ENCODE measurements at regions not wholly inside any gene's neighbourhood (a gene's known extent, or its start where the extent isn't known, plus 50 kb on each side); places are given as distances from the start of the nearest gene placed in this dataset.

- TF ChIP-seq GABPA (IDR thresholded peaks at IDR 0.05; ENCODE audit: low read depth, low read length) (no peak), GABPA (CRISPR knock-in tag; IDR thresholded peaks at IDR 0.05; ENCODE audit: low read depth) (no peak), HDAC1 (CRISPR knock-in tag; IDR thresholded peaks at IDR 0.05) (no peak), TP53 (CRISPR knock-in tag; conservative IDR thresholded peaks at IDR 0.05) (no peak), ZNF367 (CRISPR knock-in tag; IDR thresholded peaks at IDR 0.05; ENCODE audit: borderline replicate concordance) (no peak), MTA3 (CRISPR knock-in tag; IDR thresholded peaks at IDR 0.05) (no peak), ZNF12 (CRISPR knock-in tag; IDR thresholded peaks at IDR 0.05) (no peak)
Measured at GRCh38 chr9:99478469-99479027, 256.5 kb downstream of the SEC61B start.
